ENCODE measurements at regions not wholly inside any gene's neighbourhood (a gene's known extent, or its start where the extent isn't known, plus 50 kb on each side); places are given as distances from the start of the nearest gene placed in this dataset.
"Not testable (repeated sequence)": the region's sequence is repeated elsewhere in the genome, so short reads cannot be mapped to it uniquely, and the experiment has no call there.

GRCh38 chr12:9449181-9449580, 158.5 kb downstream of the KLRB1 start:
- no peak for DNase-seq (ENCODE audit: low spot score)

GRCh38 chr12:9448648-9449047, 159.1 kb downstream of the KLRB1 start:
- DNase-seq (ENCODE audit: low spot score): peak; percentile 15

GRCh38 chr12:9447791-9448614, 159.7 kb downstream of the KLRB1 start:
- DNase-seq (ENCODE audit: low spot score): peak; percentile 85

GRCh38 chr12:9446883-9447761, 160.6 kb downstream of the KLRB1 start:
- DNase-seq (ENCODE audit: low spot score): not testable (repeated sequence)

GRCh38 chr12:9440428-9440827, 167.3 kb downstream of the KLRB1 start:
- not testable (repeated sequence) for DNase-seq (ENCODE audit: low spot score)

- DNase-seq (ENCODE audit: low spot score): not testable (repeated sequence)
Observed at GRCh38 chr12:9435682-9436081, 172.0 kb downstream of the KLRB1 start.

GRCh38 chr12:9430385-9430784, 177.3 kb downstream of the KLRB1 start:
- DNase-seq (ENCODE audit: low spot score): not testable (repeated sequence)

GRCh38 chr12:9428856-9429255, 178.9 kb downstream of the KLRB1 start:
- not testable (repeated sequence) for DNase-seq (ENCODE audit: low spot score)

GRCh38 chr12:9425429-9425828, 182.3 kb downstream of the KLRB1 start:
- not testable (repeated sequence) for DNase-seq (ENCODE audit: low spot score)

- DNase-seq (ENCODE audit: low spot score): not testable (repeated sequence)
Observed at GRCh38 chr12:9424175-9424740, 183.5 kb downstream of the KLRB1 start.

- DNase-seq (ENCODE audit: low spot score): not testable (repeated sequence)
Observed at GRCh38 chr12:9422689-9423088, 185.0 kb downstream of the KLRB1 start.

- DNase-seq (ENCODE audit: low spot score): not testable (repeated sequence)
Observed at GRCh38 chr12:9421520-9422086, 186.1 kb downstream of the KLRB1 start.

- not testable (repeated sequence) for DNase-seq (ENCODE audit: low spot score)
Observed at GRCh38 chr12:9420817-9421519, 186.7 kb downstream of the KLRB1 start.

GRCh38 chr12:9418669-9419041, 189.1 kb downstream of the KLRB1 start:
- DNase-seq (ENCODE audit: low spot score): not testable (repeated sequence)

- DNase-seq (ENCODE audit: low spot score): not testable (repeated sequence)
Observed at GRCh38 chr12:9417947-9418668, 189.6 kb downstream of the KLRB1 start.

GRCh38 chr12:9417341-9417740, 190.4 kb downstream of the KLRB1 start:
- DNase-seq (ENCODE audit: low spot score): not testable (repeated sequence)

GRCh38 chr12:9416346-9416745, 191.4 kb downstream of the KLRB1 start:
- DNase-seq (ENCODE audit: low spot score): not testable (repeated sequence)

- not testable (repeated sequence) for DNase-seq (ENCODE audit: low spot score)
Observed at GRCh38 chr12:9415898-9416297, 191.8 kb downstream of the KLRB1 start.

- not testable (repeated sequence) for DNase-seq (ENCODE audit: low spot score)
Observed at GRCh38 chr12:9413862-9414261, 193.9 kb downstream of the KLRB1 start.

- DNase-seq (ENCODE audit: low spot score): not testable (repeated sequence)
Observed at GRCh38 chr12:9412459-9412858, 195.3 kb downstream of the KLRB1 start.

Data from kidney tubule cell (primary cell).